Middle frontal gyrus (tissue), 1 donor: ENCODE measurements at regions not wholly inside any gene's neighbourhood (a gene's known extent, or its start where the extent isn't known, plus 50 kb on each side); places are given as distances from the start of the nearest gene placed in this dataset.
"Not testable (repeated sequence)": the region's sequence is repeated elsewhere in the genome, so short reads cannot be mapped to it uniquely, and the experiment has no call there.

Source experiments
- DNase-seq: peaks from one replicate; pipeline ENCODE4 v3.0.0-alpha.2; 2015; ENCODE audit warnings: low spot score; ENCODE audit errors: extremely low spot score

DNA sequence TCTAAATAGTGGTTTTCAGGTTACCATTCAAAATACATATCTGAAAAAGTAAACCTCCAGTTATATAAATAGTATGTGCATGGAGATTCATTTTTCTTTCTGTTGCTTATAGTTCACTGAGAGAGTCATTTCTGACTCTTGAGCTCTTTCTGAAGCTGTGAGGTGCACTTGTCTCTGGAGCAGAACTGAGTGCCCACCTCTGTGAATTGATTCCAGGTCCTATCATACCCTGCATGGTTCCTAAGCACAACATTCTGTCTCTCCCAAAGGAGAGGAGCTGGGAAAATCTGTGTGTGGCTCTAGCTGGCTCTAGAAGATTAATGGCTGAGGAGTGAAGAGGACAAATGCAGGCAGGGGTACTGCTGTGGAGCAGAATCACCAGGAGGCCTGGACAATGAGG lies 161.6 kb upstream of the HCCS start:
- DNase-seq, result no peak

DNA sequence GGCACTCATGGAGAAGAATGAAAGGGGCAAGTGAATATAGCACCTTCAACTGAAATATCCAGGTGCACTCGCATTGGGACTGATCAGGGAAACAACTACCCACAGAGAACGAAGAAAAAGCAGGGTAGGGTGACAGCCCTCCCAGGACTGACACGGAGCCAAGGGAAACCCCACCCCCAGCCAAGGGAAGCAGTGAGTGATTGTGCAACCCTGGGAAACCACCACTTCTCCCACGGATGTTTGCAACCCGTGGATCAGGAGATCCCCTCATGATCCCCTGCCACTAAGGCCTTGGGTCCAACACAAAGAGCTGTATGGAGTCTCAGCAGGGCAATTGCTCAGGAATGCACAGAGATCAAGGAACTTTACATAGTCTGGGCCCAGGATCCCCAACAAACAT lies 158.5 kb upstream of the HCCS start:
- no peak for DNase-seq

DNA sequence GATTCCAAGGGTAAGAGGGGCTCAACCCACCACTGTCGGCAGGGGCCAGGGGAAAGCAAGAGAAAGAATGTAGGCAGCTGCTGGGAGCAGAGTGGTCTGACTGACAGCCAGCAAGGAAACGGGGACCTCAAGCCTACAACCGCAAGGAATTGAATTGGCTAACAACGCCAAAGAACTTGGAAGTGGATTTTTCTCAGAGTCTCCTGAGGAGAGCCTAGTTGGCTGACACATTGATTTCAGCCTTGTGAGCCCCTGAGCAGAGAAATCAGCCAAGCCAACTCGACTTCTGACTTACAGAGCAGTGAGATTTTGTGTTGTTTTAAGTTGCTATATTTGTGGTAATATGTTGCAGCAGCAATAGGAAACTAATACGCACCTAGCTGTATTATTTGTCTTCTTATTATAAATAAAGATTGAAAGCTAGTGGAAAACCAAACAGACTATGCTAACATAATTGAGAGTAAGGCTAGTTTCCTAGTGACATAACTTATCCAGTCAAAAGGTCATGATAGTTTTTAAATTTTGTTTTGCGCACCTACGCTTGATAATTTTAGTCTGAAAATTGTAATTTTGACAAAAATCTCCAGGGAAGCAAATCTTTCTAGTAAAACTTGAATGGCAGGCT lies 145.8 kb upstream of the HCCS start:
- DNase-seq, result no peak

DNA sequence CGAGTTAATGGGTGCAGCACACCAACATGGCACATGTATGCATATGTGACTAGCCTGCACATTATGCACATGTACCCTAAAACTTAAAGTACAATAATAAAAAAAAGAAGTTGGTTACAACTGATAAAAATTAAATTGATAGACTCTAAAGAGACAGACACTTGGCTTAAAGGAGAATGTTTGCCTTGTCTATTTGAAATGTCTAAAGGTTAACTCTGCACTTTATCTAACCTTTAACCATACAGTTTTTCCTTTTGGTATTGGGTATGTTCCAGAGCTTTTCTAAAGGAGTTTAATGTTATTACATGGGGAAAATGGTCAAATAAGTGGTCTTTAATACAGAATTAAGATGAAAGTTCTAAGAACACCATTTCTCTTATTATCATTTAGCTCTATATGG lies 145.1 kb upstream of the HCCS start:
- DNase-seq, result no peak

DNA sequence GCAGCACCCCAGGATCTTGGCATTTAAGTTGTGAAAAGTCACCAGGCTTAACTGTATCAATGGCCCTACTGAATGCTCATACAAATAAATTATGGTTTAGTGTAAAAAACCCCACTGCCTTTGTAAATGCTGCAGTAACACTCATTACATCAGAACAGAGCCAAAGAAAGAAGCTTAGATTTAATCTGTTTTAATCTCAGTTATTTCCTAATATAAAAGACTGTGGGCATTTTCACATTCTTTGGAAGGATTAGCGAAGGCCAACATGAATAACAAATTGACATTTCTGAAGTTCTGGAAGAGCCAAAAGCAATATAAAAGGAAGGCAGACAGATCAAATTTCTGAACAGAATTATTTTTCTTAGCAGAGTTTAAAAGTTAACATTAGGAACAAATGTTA lies 140.0 kb upstream of the HCCS start:
- DNase-seq, result no peak

DNA sequence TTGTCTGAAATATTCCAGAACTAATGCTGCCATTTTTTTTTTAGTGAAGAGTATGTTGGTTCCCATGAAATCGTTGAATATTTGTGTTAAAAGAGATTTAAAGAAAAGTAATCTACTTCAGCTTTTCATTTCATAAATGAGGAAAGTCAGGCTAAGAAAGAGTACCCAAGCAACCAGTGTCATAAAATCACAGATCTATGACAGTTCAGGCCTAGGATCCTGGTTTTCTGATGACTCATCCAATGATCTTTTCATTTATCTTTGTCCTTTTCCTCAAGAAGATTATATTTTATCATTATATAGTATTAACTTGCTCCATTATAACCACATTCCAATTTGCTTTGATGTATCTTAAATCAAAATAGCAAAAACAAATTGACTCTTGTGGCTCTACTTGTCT lies 139.4 kb upstream of the HCCS start:
- no peak for DNase-seq

DNA sequence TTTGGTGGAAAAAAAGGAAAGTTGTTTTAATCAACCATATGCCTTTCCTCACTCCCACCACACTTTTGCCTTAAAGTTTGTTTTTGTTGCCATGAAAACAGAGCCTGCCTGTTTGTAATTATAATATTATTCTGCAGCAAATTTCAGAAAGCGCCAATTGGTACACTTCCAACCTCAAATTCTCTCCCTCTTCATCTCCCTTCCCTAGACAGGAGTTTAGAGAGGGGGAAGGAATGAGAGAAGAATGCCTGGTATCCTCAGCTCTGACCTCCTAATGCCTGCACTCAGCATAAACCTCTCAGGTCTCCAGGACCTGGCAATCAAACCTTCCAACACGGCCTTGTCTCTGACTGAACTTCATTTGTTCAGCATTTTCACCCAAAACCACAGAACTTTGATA lies 138.4 kb upstream of the HCCS start:
- no peak for DNase-seq

DNA sequence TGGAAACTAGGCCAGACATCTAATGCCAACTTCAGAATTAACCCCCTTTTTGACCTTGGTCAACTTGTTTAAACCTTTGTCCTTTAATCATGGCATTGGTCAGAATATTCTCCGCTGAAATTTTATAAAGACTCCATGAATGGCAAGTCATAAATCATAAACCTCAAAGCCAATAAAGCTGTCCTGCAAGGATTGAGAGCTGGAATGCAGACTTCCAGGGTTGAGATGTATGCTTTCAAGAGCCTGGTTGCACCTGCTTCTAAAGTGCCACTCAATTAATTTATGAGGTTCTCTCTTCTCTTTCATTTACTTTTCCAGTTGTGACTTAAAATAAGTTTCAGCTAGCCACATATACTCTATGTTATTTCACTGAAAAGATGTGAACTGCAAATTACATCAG lies 136.2 kb upstream of the HCCS start:
- DNase-seq, result no peak

DNA sequence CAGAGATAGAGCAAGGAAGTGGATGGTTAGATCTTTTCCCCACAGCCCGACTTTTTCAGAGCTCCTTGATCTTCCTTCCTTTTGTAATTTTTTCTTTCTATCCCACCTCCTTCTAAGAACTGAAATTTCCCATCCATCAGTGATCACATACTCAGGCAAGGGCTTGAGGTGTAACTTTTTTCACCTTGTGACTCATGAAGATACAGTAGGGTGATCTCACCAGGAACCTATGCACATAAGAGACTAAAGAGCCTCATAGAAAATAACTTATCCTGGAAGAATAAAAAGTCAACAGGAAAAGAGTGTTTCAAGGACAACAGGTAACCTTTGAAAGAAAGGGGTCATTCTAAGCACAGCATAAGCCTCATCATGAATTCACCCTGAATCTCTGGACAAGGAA lies 131.2 kb upstream of the HCCS start:
- no peak for DNase-seq

DNA sequence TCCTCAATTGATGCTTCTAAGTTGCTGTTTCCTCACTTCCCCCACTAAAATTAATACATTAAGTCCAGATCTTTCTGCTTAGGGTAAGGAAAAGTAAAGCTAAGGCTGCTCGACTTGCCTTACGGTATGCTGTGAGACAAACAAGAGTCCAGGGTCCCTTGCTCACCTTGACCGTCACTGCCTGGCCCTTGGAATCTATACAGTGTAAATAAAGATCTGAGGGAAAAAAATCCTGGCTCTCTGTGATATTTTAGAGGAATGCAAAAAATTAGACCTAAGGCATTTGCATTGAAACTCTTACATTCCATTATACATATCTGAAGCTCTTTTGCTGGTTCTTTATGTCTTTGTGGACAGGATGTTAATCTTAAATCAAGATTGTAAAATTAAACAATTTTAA lies 129.6 kb upstream of the HCCS start:
- no peak for DNase-seq

DNA sequence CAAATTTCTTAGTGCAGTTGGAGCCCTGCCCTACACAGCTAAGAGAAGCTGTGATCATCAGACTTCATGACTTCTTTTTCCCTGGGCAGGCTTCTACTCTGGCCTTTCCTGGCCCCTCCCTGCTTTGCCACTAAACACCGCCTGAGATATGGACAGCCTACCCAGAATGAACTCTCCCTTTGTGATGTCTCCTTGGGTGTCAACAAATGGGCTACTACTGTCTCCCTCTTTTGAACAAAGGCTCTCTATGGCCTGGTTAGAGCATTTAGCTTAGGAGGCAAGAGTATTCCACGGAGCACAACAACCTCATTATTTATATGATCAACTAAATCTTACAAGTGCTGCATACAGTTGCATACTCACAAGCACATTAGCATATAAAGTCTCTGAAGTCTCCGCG lies 127.6 kb upstream of the HCCS start:
- DNase-seq, result no peak

DNA sequence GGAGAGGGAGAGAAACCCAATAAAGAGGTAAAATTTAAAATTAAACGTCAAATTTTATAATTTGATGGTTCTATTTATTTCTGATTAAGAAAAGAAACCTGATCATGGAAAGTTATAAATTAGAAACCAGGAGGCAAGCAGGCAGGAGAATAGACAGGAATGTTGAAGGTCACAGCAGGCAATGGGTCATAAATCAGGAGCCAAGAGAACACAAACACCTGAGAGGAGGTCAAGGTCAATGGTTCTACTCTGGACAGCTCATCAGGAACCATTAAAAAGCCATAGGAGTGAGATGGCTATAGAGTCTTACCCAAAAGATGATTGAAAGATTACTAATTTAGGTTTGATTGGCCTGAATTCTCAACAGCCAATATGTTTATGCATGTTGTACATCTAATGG lies 126.9 kb upstream of the HCCS start:
- no peak for DNase-seq

DNA sequence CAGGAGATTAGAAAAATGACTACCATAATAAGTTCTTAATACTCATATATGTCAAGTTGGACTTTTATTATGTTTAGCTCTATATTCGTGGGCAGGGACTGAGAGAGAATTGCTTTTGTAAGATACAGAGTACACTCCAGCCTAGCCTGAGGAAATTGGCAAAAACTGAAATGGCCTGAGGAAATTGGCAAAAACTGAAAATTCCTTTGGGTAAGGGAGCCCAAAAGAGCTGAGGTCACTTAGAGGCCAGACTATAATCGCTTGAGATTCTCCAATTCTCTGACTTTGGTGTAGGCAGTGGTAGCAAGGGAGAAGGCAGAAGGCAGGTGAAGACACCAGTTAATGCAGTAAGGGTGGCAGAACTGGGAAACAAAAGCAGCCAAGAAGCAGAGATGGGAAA lies 124.5 kb upstream of the HCCS start:
- DNase-seq, result no peak

DNA sequence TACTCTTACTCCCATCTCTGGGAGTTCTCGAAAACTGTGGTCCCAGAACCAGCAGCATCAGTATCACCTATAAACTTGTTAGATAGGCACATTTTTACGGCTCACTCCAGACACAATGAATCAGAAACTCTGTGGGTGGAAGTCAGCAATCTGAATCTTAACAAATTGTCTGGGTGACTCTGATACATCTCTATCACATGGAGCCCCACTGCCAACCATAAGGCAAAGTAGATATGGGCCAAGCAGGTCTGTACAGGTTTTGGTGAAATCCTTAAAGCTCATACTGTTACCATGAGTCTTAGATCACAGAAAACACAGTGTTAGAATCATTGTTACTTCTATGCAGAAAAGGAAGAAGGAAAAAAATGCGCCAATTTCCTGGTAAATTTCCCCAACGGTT lies 122.5 kb upstream of the HCCS start:
- DNase-seq, result no peak

DNA sequence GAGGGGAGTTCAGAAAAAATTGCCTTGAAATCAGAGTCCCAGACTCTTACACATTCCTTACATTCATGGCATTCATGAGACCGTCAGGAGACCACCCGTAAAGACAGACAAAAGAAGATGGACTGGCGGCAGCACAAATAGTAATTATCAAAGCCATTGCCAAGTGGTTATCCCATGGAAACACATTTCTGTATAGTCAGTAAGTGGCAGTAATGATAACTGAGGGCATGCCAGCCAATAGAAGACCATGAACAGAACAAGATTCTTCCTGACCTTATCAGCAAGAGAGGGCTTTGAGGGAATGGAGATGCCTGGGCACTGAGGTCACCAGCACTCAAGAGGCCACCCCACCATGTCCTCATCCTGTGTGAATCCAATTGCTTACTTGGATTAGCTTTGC lies 121.7 kb upstream of the HCCS start:
- no peak for DNase-seq

DNA sequence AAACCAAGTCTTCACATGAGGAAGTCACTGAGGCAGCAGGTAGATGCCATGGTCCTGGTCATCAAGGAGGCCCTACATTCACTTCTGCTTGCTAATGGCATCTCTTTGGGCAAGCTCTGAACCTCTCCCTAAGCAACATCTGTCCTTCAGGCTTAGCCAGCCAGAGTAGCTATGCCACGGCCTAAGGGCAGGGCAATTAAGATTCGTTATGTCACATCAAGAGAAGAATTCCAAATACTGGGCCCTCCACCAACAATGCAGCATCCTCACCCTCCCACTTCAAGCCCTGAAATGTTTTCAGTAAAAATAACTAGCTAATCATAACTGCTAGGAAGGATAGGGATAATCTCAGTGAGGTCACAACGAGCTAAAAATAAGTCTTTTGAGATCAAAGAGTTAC lies 120.7 kb upstream of the HCCS start:
- no peak for DNase-seq

DNA sequence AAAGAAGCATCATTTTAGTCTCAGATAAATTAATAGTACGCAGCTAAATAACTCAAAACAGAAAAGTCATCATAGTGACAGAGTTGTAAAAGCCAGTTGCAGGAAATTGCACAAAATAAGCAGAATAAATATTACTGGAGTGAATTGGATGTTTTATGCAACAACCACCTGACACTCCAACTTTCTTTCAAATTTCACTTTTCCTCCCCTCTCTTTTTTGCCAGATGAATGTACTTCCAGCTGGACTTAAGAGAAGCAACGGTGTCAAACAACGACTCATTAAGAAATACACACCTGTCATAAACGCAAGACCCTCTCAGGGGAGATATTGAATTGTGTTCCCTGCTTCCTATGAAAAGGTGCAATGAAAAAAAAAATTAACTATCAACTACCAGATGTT lies 120.2 kb upstream of the HCCS start:
- no peak for DNase-seq

DNA sequence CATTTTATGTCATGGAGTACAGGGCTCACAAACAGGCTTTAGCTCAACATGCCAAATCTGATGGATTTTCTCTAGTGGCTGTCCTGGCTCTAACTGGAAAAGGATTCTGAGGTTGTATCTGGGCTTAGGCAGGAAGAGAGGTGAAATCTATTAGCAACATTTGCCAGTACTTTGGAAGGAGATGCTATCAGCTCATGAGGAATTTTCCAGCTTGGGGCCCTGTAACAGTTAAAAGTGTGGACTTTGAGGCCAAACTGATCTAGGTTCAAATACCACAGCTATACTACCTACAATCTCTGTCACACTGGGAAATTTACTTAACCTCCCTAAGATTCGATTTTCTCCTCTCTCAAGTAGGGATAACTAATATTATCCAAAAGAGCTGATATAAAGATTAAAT lies 119.0 kb upstream of the HCCS start:
- DNase-seq, result no peak

DNA sequence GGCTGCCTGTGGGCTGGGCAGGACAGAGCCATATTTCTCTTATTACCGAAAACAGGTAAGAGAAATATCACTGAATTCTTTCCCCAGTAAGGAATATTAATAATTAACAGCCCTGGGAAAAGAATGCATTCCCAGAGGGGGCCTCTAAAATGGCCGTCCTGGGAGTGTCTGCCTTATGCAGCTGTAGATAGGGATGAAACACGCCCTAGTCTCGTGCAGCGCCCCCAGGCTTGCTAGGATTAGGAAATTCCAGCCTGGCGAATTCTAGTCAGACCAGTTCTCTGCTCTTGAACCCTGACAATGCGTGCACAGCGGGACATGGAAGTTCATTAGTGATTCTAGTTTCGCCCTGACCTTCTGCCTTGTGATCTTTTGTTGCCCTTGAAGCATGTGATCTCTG lies 104.1 kb upstream of the HCCS start:
- not testable (repeated sequence) for DNase-seq

DNA sequence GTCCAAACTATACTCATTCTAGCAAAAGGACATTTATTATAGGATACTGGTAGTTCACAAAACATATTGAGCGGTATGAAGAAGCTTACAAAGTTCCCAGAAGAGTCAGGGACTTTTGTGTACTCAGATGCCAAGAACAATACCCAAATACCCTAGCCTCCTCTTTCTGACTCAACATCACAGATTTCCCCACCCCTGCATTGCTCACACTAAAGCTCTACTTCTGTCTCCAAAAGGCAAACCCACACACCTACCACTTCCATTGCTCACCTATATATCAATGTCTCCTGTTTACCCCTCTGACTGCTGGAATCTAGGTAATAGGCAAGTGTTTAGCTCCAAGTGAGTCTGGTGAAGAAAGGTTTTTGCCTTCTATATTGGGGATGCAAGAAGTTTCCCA lies 100.7 kb upstream of the HCCS start:
- DNase-seq, result no peak

DNA sequence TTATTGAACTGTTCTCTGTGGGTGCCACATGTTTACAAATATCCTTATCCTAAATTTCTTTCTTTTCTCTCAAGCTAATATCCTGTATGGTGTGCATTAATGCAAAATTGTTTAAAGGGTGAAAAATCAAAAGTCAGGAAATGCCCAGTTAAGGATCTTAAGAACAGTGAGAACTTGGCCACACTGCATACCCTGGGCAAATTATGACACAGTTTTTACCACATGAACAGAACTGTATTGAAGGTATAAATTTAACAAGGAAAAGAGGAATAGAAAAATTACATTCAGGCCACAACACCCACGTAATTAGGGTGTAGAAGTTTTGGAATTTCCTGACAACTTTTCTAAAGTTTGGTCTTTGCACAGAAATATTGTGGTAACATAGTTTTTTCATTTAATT lies 94.4 kb upstream of the HCCS start:
- DNase-seq, result no peak

DNA sequence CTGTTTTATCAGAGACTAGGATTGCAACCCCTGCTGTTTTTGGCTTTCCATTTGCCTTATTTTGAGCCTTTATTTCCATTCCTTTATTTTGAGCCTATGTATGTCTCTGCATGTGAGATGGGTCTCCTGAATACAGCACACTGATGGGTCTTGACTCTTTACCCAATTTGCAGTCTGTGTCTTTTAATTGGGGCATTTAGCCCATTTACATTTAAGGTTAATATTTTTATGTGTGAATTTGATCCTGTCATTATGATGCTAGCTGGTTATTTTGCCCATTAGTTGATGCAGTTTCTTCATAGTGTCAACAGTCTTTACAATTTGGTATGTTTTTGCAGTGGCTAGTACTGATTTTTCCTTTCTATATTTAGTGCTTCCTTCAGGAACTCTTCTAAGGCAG lies 88.5 kb upstream of the HCCS start:
- not testable (repeated sequence) for DNase-seq

DNA sequence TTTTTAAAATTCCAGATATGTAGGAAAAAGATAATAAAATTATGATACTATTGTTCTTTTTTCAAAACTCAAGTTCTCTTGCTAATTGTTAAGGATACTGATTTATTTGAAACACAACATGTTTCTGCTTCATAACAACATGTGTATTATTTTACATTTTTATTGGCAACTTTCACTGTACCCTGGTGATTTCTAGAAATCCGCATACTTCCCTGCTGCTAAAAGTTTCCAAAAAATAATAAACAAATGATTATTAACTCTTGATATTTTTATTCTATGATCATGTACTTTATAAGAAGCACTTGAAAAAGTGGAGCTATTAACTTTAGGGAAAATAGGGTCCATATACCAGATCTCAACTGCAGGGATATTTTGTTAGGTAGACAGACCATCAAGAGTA lies 71.2 kb upstream of the HCCS start:
- DNase-seq, result no peak

DNA sequence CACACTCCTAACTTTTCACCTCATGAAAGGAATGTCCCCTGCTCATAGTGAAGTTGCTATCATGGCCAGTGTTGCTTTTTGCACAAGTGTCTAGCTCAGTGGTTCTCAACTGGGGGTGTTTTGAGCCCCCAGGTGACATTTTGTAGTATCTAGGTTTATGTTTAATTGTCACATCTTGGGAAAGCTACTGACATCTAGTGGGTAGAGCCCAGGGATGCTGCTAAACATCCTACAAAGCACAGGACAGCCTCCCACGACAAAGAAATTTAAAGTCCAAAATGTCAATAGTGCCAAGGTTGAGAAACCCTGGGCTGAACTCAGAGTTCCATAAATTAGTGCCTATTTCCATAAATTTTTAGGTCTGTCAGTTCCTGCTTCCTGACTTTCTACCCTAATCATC lies 70.7 kb upstream of the HCCS start:
- no peak for DNase-seq
